ENCODE measurements at regions not wholly inside any gene's neighbourhood (a gene's known extent, or its start where the extent isn't known, plus 50 kb on each side); places are given as distances from the start of the nearest gene placed in this dataset.
A peak's percentile ranks its signal among the peaks of the same experiment; 100 is the strongest.
"Not testable (repeated sequence)": the region's sequence is repeated elsewhere in the genome, so short reads cannot be mapped to it uniquely, and the experiment has no call there.

GRCh38 chr13:73657821-73658540 is 476.2 kb downstream of the KLF12 start:
- DNase-seq, result no peak

DNA sequence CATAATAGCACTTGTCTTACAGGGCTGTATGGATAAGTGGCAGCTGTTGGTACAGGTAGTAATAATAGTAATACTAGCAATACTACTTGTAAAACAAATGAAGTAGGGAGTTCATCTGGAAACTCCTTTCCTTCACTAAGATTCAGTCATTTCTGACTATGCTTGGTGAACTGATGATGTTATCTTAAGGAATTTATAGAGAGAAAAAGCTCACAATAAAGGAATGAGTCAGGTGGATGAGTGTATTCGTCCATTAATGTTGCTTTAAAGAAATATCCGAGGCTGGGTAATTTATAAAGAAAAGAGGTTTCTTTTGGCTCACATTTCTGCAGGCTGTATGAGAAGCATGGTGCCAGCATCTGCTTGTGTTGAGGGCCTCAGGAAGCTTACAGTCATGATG is 477.3 kb downstream of the KLF12 start:
- DNase-seq, result no peak

DNA sequence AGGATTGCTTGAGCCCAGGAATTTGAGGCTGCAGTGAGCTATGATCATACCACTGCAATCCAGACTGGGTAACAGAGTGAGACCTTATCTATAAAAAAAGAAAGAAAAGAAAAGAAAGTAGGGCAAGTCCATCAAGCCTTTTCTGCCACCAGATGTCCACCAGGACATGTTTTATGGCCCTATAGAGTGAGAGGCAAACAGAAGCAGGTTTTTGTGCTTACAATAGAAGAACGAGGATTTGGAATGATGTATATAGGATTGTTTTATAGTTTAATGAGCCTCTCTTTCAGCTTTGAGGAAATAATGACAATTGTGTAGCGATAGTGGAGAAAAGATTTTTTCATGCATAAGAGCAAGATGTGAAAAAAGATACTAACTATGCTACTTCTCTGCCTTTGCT is 480.5 kb downstream of the KLF12 start:
- no peak for DNase-seq

DNA sequence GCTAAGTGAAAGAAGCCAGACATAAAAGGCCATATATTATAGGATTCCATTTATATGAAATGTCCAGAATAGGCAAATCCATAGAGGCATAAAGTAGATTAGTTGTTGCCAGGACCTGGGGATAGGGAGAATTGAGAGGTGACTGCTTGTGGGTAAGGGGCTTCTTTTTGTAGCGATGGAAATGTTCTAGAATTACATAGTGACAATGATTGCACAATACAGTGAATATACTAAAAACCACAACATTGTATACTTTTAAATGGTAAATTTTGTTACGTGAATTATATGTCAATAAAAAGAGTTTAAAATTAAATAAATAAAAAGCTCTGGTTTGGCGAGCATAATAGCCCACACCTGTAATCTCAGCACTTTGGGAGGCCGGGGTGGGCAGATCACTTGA is 486.8 kb downstream of the KLF12 start:
- DNase-seq, result no peak

GRCh38 chr13:73640476-73641179 is 493.6 kb downstream of the KLF12 start:
- not testable (repeated sequence) for DNase-seq

DNA sequence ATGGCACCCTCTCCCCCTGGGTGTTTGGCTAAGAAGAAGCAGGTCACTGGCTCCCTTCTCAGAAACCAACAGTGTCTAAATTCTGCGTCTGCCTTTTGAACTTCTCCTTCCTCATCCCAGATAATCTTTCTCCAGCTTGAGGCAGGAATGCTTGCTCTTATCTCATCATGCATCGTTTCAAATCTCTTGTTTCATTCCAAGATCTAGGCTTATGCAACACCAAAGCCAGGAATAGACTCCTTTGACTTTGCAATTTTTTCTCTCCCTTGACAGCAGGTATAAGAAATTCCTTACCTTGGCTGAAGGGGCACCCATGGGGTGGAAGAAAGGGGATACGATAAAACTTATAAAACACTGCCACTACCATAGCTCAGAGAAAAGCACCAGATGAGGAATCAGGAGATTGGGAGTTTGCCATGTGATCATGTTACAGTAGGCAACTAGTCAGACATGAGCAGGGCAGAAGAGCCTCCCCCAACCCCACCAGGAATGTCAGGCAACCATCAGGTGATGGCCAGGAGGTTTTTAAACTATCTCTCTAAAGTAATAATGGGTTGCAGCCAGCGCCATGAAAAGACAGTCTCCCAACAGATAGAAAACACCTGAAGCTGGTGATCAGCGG is 498.9 kb downstream of the KLF12 start:
- no peak for DNase-seq

DNA sequence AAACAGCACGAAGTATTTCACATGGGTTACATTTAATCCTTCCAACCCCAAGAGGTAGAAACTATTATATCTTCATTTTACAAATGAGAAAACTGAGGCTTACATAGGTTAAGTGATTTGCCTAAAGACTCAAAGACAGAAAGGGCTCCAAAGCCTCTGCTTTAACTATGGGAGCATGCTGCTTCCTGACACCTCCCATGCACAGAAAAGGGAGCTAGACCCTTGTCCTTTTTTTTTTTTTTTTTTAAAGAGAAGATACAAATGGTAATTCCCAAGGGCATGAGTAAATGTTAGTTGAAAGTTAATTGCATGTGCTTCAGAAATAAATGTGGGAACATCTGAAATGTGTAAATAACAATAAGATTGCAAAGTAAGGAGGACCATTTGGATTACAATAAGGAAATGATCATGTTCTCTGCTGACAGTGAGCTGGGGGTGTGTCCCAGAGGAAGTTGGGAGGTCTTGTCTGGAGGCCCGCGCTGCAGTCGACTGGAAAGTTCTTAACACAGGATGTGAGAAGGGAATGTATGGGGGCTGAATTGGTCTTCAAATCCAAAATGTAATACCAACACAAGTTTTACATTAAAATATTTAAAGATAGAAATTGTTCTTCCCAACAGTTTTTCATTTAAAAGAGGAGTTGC is 500.3 kb downstream of the KLF12 start:
- DNase-seq, result peak in 1 of 2 experiments; percentile 18

DNA sequence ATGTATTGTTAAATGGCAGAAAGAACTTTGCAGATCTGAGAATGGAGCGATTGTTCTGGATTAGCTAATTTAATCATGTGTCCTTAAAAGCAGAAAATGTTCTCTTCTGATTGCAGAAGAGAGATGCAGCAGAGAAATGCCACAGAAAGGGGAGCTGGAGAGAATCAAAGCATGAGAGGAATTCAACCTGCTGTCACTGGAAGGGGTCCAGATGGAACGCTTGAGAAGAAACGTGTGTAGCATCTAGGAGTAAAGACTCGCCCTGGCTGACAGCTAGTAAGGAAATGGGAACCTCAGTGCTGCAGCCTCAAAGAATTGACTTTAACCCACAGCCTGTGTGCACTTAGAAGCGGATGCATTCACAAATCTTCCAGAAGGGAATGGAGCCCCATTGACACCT is 502.8 kb downstream of the KLF12 start:
- DNase-seq, result no peak

- DNase-seq, result no peak
Measured at GRCh38 chr13:73625562-73626339, 508.5 kb downstream of the KLF12 start.

DNA sequence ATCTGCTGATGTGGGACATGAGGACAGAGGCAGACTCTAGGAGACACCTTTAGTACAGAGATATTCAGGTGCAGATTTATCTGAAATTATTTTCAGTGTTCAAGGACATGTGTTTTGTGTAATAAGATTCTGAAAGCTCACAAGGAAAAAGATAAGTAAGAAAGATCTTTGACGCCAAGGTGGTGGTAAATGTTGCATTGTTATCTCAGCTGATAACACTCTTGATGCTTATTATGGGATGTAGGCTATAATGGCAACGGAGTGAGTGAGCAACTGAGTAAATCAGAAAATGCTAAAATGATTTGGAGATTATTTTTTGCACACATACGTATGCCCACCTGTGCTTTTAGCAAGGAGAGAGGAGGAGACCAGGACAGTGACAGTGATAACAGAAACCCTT is 510.9 kb downstream of the KLF12 start:
- DNase-seq, result no peak

DNA sequence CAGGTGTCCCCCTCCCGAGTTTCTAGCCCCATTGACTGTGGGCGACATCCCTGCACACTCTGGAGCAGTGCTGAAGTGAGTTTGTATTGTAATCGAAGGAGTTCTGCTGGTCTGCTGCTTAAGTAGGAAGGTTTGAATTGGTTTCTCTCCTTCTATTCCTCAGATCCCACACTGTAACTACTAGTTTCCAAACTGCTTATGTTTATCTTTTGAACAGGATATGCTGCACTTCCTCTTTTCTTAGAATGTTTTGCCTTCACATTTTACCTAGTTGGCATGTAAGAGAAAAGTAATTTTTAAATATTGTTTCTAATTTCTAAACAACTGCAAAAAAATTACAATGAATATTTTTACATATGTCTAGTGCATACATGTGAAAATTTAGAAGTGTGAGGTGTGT is 511.8 kb downstream of the KLF12 start:
- DNase-seq, result peak; percentile 63 to 65

- no peak for DNase-seq
Measured at GRCh38 chr13:73618275-73618865, 515.8 kb downstream of the KLF12 start.

- DNase-seq, result peak; percentile 20 to 28
Measured at GRCh38 chr13:73616861-73617260, 517.3 kb downstream of the KLF12 start.

DNA sequence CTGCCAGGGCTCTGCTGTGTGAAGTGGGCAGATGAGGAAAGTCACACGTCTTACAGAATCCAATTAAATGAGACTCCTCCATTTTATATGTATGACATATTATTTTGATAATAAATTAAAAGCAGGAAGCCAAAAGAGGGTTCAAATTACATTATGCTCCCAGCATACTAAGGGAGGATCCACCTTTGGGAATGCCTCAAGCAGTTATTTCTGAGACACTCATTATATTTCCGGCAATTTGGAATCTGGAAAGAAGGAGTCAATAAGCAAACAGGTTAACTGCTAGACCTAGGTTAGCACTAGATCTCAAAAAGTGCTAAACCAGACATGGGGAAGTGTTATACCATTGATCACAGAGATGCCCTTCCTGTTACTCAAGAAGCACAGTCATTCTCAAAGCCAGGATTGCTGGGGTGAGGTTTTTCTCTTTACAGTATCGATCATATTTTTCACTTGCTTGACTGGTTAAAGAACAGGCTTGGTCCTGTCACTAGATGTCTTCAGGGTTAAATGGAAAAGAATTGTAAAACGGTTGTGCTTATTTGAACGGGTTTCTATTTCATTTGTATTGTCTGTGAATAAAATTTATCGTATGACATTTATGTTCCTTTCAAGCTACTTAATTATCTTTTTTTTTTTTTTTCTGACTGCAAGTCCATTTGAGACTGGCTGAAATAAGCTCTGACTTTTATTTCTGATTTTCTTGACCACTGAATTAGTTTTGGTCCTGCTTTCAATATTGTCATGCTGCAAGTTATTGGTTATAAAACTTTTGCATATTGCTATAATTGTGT is 523.2 kb downstream of the KLF12 start:
- no peak for DNase-seq

DNA sequence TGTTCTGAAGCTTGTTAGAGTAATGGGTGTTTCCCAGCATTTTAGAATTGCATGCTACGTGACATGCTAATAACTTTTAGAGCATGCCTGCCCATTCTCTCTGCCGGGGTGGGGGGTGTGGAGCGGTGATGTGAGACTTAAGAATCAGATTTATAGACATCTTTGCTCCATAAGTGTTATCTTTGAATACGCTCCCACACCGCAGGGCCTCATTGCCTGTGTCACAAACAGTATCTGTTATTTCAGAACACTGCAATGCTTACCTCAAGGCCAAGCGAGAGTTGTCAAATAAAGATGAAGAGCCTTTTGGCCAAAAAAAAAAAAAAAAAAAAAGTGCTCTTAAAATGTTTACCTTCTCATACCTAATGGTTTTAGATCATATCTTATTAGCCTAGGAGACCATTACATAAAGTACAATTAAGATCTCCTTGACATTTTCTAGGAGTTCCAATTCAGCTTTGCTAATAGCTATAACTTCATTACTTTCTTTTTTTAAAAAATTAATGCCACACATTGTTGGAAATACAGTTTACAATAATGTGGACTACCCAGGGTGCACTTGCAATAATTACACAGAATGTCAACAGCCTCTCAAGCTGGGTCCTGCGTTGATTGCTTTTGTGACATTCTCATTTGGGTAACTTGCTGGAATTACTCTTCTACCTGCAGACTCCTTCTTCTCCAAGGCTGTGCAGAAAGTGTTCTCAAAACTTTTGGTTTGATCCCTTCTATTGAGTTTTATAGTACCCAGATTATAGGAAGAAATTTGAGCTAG is 525.3 kb downstream of the KLF12 start:
- no peak for DNase-seq

- no peak for DNase-seq
Measured at GRCh38 chr13:73608157-73608516, 526.1 kb downstream of the KLF12 start.

- DNase-seq, result no peak
Measured at GRCh38 chr13:73607489-73608156, 526.6 kb downstream of the KLF12 start.

DNA sequence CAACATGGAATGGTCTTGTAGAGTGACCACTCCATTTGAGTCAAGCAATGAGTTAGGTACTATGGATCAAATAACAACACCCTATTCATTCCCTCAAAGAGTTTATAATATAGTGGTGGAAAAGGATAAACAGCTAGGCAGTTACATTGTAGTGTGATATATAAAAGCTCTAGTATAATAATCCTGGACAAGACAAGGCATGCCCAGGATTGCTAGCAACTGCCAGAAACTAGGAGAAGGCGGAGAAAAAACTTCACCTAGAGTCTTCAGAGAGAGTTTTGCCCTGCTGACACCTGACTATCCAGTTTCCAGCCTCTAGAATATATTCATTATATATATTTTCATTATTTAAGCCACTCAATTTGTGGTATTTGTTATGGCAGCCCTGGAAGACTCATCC is 530.6 kb downstream of the KLF12 start:
- DNase-seq, result no peak

DNA sequence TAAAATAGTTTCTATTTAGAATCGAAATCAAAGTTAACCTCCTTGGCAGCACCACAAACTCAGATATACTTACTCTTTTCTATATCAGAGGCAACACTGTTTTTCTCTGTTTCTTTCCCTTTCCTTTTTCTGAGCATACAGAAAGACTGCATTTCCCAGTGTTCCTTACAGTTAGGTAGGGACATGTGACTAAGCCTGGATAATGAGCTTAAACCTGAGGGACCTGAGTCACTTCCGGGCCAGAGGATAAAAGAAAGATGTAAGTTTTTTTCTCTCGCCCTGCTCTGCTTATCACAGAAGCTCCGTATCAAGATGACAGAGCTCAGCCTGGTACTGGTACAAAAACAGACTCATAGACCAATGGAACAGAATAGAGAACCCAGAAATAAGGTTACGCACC is 531.9 kb downstream of the KLF12 start:
- DNase-seq, result no peak

DNA sequence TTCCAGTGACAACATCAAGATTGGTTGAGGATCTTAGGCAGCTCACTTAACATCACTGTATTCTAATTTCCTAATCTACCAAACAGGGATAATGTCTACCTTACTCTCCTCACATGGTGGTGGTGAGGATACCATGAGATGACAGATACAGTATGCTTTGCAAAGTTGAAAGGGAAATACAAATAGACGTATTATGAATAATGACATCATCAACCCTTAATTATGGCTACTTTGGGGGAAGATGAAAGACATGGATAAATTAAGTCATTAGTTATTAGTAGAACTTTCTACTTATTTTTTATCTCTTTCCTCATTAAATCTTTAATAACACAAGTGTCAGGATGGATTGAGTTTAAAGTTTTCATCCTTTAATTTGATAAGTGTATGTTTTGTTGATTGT is 532.5 kb downstream of the KLF12 start:
- no peak for DNase-seq

Data from Kasumi-1 (cell line).